ENCODE measurements at regions not wholly inside any gene's neighbourhood (a gene's known extent, or its start where the extent isn't known, plus 50 kb on each side); places are given as distances from the start of the nearest gene placed in this dataset.

DNA sequence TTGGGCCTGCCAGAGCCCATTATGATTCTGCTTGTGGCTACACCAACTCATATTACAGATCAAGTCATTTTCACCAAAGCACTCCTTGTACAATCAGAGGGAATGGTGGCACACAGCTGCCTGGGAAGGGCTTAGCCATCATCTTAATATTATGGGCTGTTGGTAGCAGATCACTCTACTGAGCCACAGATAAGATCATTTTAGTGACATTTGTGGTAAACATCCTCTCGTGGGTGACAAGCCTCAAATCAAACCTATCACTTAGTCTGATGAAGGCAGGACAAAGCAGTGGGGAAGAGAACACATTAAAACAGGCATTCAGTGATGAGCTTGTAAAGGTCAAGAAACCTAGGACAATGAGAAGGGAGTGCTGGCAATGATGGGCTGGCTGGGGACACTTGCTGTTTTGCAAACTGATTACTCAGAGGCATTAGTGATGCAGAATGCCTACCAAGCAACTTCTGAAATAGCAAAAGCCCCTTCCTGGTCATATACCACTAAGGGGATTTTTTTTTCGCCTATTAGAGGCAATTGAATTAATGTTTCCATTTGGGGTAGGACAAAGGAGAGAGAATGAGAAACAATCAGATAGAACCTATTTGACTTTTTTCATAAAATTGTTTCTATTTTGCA, 137.5 kb upstream of the WDR11 start:
- H3K36me3 ChIP-seq (ENCODE audit: control insufficient read depth, insufficient read depth, low read length): no peaks in the 10 kb centered on the region
- no peak for DNase-seq (ENCODE audit: low read depth in 2 of 2)
- TF ChIP-seq, protein P1, sequence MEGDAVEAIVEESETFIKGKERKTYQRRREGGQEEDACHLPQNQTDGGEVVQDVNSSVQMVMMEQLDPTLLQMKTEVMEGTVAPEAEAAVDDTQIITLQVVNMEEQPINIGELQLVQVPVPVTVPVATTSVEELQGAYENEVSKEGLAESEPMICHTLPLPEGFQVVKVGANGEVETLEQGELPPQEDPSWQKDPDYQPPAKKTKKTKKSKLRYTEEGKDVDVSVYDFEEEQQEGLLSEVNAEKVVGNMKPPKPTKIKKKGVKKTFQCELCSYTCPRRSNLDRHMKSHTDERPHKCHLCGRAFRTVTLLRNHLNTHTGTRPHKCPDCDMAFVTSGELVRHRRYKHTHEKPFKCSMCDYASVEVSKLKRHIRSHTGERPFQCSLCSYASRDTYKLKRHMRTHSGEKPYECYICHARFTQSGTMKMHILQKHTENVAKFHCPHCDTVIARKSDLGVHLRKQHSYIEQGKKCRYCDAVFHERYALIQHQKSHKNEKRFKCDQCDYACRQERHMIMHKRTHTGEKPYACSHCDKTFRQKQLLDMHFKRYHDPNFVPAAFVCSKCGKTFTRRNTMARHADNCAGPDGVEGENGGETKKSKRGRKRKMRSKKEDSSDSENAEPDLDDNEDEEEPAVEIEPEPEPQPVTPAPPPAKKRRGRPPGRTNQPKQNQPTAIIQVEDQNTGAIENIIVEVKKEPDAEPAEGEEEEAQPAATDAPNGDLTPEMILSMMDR (conservative IDR thresholded peaks at IDR 0.05 in 1 of 2, IDR thresholded peaks at IDR 0.05 in 1 of 2; ENCODE audit: low read depth in 1 of 2, low read length in 2 of 2): no peak
- no peak for TF ChIP-seq EZH2 (IDR thresholded peaks at IDR 0.05; ENCODE audit: low read length, missing control alignments)
- H2AFZ ChIP-seq (ENCODE audit: low read length): no peak overlapping the region
- no peaks in the 10 kb centered on the region for H3K4me1 ChIP-seq (ENCODE audit: control insufficient read depth, extremely low read depth, insufficient read depth, low read length)
- no peaks in the 10 kb centered on the region for H3K79me2 ChIP-seq (ENCODE audit: control insufficient read depth, insufficient read depth, low read length)
- no peak overlapping the region for H3K4me2 ChIP-seq (ENCODE audit: extremely low read depth, insufficient read depth, low read length)
- no peak overlapping the region for H3K9ac ChIP-seq (ENCODE audit: insufficient read depth, low read length)
- no peaks in the 10 kb centered on the region for H3K9me3 ChIP-seq (ENCODE audit: control insufficient read depth, insufficient read depth, low read depth, low read length)
- H3K27ac ChIP-seq (ENCODE audit: insufficient read depth, low read length): no peak overlapping the region
- H3K4me3 ChIP-seq (replicated peaks in 1 of 4; ENCODE audit: control extremely low read depth in 1 of 4, insufficient read depth in 1 of 4, low read depth in 3 of 4, low read length in 4 of 4): no peak overlapping the region
- no peaks in the 10 kb centered on the region for H3K27me3 ChIP-seq (ENCODE audit: control insufficient read depth, insufficient read depth, low read length)
- H4K20me1 ChIP-seq (ENCODE audit: control insufficient read depth, extremely low read depth, insufficient read depth, low read length): no peaks in the 10 kb centered on the region

DNA sequence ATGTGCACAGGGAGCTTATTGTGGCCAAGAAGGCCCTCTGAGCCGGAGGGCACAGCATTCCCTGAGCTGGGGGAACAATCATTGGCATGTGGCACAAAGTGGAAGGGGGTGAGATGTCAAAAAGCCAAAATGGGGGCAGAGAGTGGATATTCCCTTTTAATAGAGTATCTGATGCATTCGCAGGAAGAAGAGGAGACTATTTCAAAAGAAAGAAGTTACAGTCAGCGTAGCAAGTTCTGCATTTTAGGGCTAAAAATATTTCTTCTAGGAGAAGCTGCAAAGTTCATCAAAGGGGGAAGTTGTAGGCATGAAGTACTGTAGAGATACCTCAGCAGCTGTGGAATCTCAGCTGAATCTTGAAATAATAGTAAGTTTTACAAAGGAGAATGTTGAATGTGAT, 136.0 kb upstream of the WDR11 start:
- Histone ChIP-seq H3K27ac (ENCODE audit: insufficient read depth, low read length) (no peak overlapping the region), H3K79me2 (ENCODE audit: control insufficient read depth, insufficient read depth, low read length) (no peaks in the 10 kb centered on the region), H3K9ac (ENCODE audit: insufficient read depth, low read length) (no peak overlapping the region), H4K20me1 (ENCODE audit: control insufficient read depth, extremely low read depth, insufficient read depth, low read length) (no peaks in the 10 kb centered on the region), H3K36me3 (ENCODE audit: control insufficient read depth, insufficient read depth, low read length) (no peaks in the 10 kb centered on the region), H3K4me2 (ENCODE audit: extremely low read depth, insufficient read depth, low read length) (no peak overlapping the region), H3K27me3 (ENCODE audit: control insufficient read depth, insufficient read depth, low read length) (no peaks in the 10 kb centered on the region), H3K4me1 (ENCODE audit: control insufficient read depth, extremely low read depth, insufficient read depth, low read length) (no peaks in the 10 kb centered on the region), H3K9me3 (ENCODE audit: control insufficient read depth, insufficient read depth, low read depth, low read length) (no peaks in the 10 kb centered on the region), H2AFZ (ENCODE audit: low read length) (no peak overlapping the region), H3K4me3 (replicated peaks in 1 of 4; ENCODE audit: control extremely low read depth in 1 of 4, insufficient read depth in 1 of 4, low read depth in 3 of 4, low read length in 4 of 4) (no peak overlapping the region)
- TF ChIP-seq, protein P1 (conservative IDR thresholded peaks at IDR 0.05 in 1 of 2, IDR thresholded peaks at IDR 0.05 in 1 of 2; ENCODE audit: low read depth in 1 of 2, low read length in 2 of 2): no peak
- no peak for TF ChIP-seq EZH2 (IDR thresholded peaks at IDR 0.05; ENCODE audit: low read length, missing control alignments)
- no peak for DNase-seq (ENCODE audit: low read depth in 2 of 2)

DNA sequence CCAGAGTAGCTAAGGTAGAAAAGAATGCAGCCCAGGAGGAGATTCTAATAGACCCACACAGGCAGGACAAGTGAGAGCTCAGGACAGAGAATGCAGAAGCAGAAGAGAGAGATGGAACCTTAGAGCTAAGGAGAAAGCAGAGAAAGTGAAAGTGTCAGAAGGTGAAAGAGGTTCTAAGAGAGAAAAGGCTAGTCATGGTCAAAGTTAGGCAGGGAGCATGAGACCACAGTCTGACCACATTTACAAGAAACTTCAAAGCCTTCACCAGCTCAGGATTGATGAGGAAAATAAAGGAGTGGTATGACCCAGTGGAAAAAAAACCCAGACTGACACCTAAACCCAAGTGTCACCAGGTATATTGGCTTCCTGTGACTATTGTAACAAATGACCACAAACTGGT, 131.8 kb upstream of the WDR11 start:
- Histone ChIP-seq H4K20me1 (ENCODE audit: control insufficient read depth, extremely low read depth, insufficient read depth, low read length) (no peaks in the 10 kb centered on the region), H3K9me3 (ENCODE audit: control insufficient read depth, insufficient read depth, low read depth, low read length) (no peaks in the 10 kb centered on the region), H2AFZ (ENCODE audit: low read length) (no peak overlapping the region), H3K9ac (ENCODE audit: insufficient read depth, low read length) (no peak overlapping the region), H3K27me3 (ENCODE audit: control insufficient read depth, insufficient read depth, low read length) (no peaks in the 10 kb centered on the region), H3K27ac (ENCODE audit: insufficient read depth, low read length) (no peak overlapping the region), H3K4me3 (replicated peaks in 1 of 4; ENCODE audit: control extremely low read depth in 1 of 4, insufficient read depth in 1 of 4, low read depth in 3 of 4, low read length in 4 of 4) (no peak overlapping the region), H3K4me1 (ENCODE audit: control insufficient read depth, extremely low read depth, insufficient read depth, low read length) (no peaks in the 10 kb centered on the region), H3K4me2 (ENCODE audit: extremely low read depth, insufficient read depth, low read length) (no peak overlapping the region), H3K36me3 (ENCODE audit: control insufficient read depth, insufficient read depth, low read length) (no peaks in the 10 kb centered on the region), H3K79me2 (ENCODE audit: control insufficient read depth, insufficient read depth, low read length) (no peaks in the 10 kb centered on the region)
- no peak for TF ChIP-seq EZH2 (IDR thresholded peaks at IDR 0.05; ENCODE audit: low read length, missing control alignments)
- TF ChIP-seq, protein P1 (conservative IDR thresholded peaks at IDR 0.05 in 1 of 2, IDR thresholded peaks at IDR 0.05 in 1 of 2; ENCODE audit: low read depth in 1 of 2, low read length in 2 of 2): no peak
- DNase-seq (ENCODE audit: low read depth in 2 of 2): no peak

All from fibroblast of lung (primary cell).